B cell (primary cell): ENCODE measurements at regions not wholly inside any gene's neighbourhood (a gene's known extent, or its start where the extent isn't known, plus 50 kb on each side); places are given as distances from the start of the nearest gene placed in this dataset.

Experiments used
- ATAC-seq: fragments of 200-7000 bp; cut with Tn5 transposase; one replicate; pipeline ENCODE4 v1.10.0; 2021; ENCODE audit warnings: low read depth, mild to moderate bottlenecking, moderate number of reproducible peaks, moderate library complexity
- CTCF ChIA-PET: fragments of 350-600 bp; sonication (Branson Sonifier 250); formaldehyde crosslinking; loops from one replicate; lab custom pipeline; 2021; ENCODE audit warnings: antibody characterized with exemption, inconsistent platforms; lab: Charles Lee
- POLR2A ChIA-PET: fragments of 350-600 bp; sonication (Branson Sonifier 250); formaldehyde crosslinking; loops from one replicate; lab custom pipeline; 2021; ENCODE audit warnings: antibody characterized with exemption; lab: Charles Lee
- DNase-seq: peaks from one replicate; pipeline ENCODE4 v3.0.0; 2013
- H2AFZ ChIP-seq: 2 replicates; pipeline ENCODE4 v1.6.1; 2012; ENCODE audit warnings: mild to moderate bottlenecking, low read depth, low read length; ENCODE audit not compliant: insufficient read depth, poor library complexity, severe bottlenecking
- H3K27ac ChIP-seq, 2 donors: 1 replicate in 1 of 2; 2 replicates in 1 of 2; pipeline ENCODE4 v1.5.1; 2012 to 2013; ENCODE audit warnings: low read length in 2 of 2, mild to moderate bottlenecking in 2 of 2, moderate library complexity in 1 of 2
- H3K27me3 ChIP-seq, 4 experiments: fragments of 200-600 bp in 1 of 4; sonication (generic) in 1 of 4; replicated peaks in 1 of 4; 1 replicate in 2 of 4; 2 replicates in 2 of 4; pipeline versions ENCODE4 v1.6.1 to v1.7.0; 2013 to 2016; ENCODE audit warnings: low read length in 3 of 4, mild to moderate bottlenecking in 2 of 4, mixed read lengths in 1 of 4, moderate library complexity in 1 of 4; ENCODE audit not compliant: insufficient read depth in 4 of 4, control insufficient read depth in 3 of 4; ENCODE audit errors: control extremely low read depth in 1 of 4
- H3K36me3 ChIP-seq, 2 experiments: replicated peaks in 1 of 2; 1 replicate in 1 of 2; 2 replicates in 1 of 2; pipeline versions ENCODE4 v1.6.1 to v1.7.1; 2013; ENCODE audit warnings: low read length in 1 of 2; ENCODE audit not compliant: insufficient read depth in 2 of 2, control insufficient read depth in 1 of 2; ENCODE audit errors: control extremely low read depth in 1 of 2, extremely low read depth in 1 of 2
- H3K4me1 ChIP-seq, 2 donors: fragments of 200-600 bp in 1 of 2; sonication (generic) in 1 of 2; 1 replicate in 1 of 2; 2 replicates in 1 of 2; pipeline versions ENCODE4 v1.5.1 to v1.6.1; 2013 to 2017; ENCODE audit warnings: low read length in 2 of 2; ENCODE audit not compliant: control insufficient read depth in 2 of 2, insufficient read depth in 2 of 2
- H3K4me2 ChIP-seq: replicated peaks from 2 replicates; pipeline ENCODE3; 2012; ENCODE audit warnings: mild to moderate bottlenecking, low read depth, low read length; ENCODE audit not compliant: poor library complexity, severe bottlenecking
- H3K4me3 ChIP-seq, 5 experiments: fragments of 200-600 bp in 1 of 5; sonication (generic) in 1 of 5; 1 replicate in 3 of 5; 2 replicates in 2 of 5; pipeline versions ENCODE4 v1.5.1 to v1.7.0; 2011 to 2016; ENCODE audit warnings: low read length in 4 of 5, mild to moderate bottlenecking in 4 of 5, low read depth in 2 of 5, control low read depth in 1 of 5, moderate library complexity in 1 of 5; ENCODE audit not compliant: insufficient read depth in 1 of 5; ENCODE audit errors: control extremely low read depth in 1 of 5, extremely low read depth in 1 of 5
- H3K79me2 ChIP-seq: fragments of 200-600 bp; sonication (generic); one replicate; pipeline ENCODE4 v1.6.0; 2016; ENCODE audit warnings: low read length; ENCODE audit not compliant: control insufficient read depth, insufficient read depth
- H3K9ac ChIP-seq: fragments of 200-600 bp; sonication (generic); 2 replicates; pipeline ENCODE4 v1.6.1; 2017; ENCODE audit warnings: mild to moderate bottlenecking, low read length, moderate library complexity
- H3K9me3 ChIP-seq, 3 donors: one replicate each; pipeline versions ENCODE4 v1.6.1 to v1.7.1; 2013; ENCODE audit warnings: low read length in 2 of 3; ENCODE audit not compliant: control insufficient read depth in 2 of 3, insufficient read depth in 1 of 3; ENCODE audit errors: control extremely low read depth in 1 of 3
- H4K20me1 ChIP-seq: 2 replicates; pipeline ENCODE4 v1.6.0; 2012; ENCODE audit warnings: mild to moderate bottlenecking, low read length; ENCODE audit not compliant: insufficient read depth, control insufficient read depth, poor library complexity, severe bottlenecking
- H3K27ac Mint-ChIP-seq: one replicate; pipeline ENCODE4 v1.8.0; 2021; ENCODE audit warnings: mixed read lengths
- H3K27me3 Mint-ChIP-seq: one replicate; pipeline ENCODE4 v1.8.0; 2021; ENCODE audit warnings: mixed read lengths
- H3K4me1 Mint-ChIP-seq: one replicate; pipeline ENCODE4 v1.8.0; 2021; ENCODE audit warnings: mixed read lengths
- H3K4me3 Mint-ChIP-seq: one replicate; pipeline ENCODE4 v1.8.0; 2021; ENCODE audit warnings: mixed read lengths
- H3K9me3 Mint-ChIP-seq: one replicate; pipeline ENCODE4 v1.8.0; 2022; ENCODE audit warnings: mixed read lengths; ENCODE audit not compliant: insufficient read depth
- EZH2 ChIP-seq: IDR thresholded peaks from 2 replicates; pipeline ENCODE4 v1.6.1; 2012; ENCODE audit warnings: borderline replicate concordance, low read depth, mild to moderate bottlenecking, moderate library complexity, low read length; ENCODE audit not compliant: insufficient read depth, poor library complexity, severe bottlenecking
- WGBS: methylation state at CpG from one replicate; pipeline ENCODE4 v1.1.5; 2013; ENCODE audit warnings: missing lambda C conversion rate; ENCODE audit not compliant: insufficient coverage; 5-methylcytosine and 5-hydroxymethylcytosine counted together
- intact Hi-C: fragments of 100-400 bp; cut with micrococcal nuclease; formaldehyde crosslinking; loops from one replicate; pipeline ENCODE4 v1.10.0; 2022
- TF ChIP-seq, protein P1 (sequence below): fragments of 200-600 bp; IDR thresholded peaks from one replicate; pipeline ENCODE4 v1.8.0; 2022; ENCODE audit warnings: antibody characterized with exemption, mild to moderate bottlenecking

DNA sequence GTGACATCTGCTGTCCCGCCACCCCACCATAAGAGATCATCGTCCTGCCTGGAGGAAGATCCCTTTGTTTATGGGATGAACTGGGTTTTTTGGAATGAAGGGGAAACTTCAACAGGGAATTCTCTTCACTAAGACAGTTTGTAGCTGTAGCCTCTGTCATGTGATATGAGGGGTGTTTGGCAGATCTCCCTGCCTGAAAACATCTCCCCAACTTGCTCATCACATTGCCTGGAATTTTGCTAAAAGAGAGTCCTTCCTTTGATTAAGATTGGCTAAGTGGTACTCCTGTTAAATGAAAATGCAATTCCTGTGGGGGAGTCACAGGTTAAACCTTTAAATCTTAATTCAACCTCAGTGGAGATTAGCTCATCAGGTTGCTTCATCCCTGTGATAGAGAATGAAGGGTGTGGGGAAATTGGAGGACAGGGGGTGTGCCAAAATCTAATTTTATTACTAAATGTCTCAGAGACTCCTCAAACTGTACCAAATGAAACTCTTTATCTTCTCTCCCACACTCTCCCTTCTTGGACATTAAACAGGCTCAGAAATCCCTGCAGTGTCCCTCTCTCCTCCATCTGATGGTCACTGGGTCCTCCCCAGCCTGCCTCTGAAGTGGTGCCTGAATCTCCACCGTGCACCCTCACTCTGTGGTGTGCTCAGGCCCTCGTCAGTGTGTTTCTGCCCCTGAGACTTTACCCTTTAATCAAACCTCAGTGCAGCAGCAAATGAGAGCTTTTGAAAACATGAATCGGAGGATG, 54.8 kb downstream of the IER5 start:
- Histone ChIP-seq H3K79me2 (peaks cover 5% of the 10 kb centered on the region), H3K36me3 (no peaks in the 10 kb centered on the region), H3K4me1 (peaks cover 35 to 38% of the 10 kb centered on the region in 2 donors), H3K27me3 (no peaks in the 10 kb centered on the region), H3K9ac (no peak overlapping the region), H3K4me3 (no peak overlapping the region), H3K27ac (no peak overlapping the region), H3K4me2 (no peak overlapping the region), H3K9me3 (no peaks in the 10 kb centered on the region), H2AFZ (no peak overlapping the region), H4K20me1 (no peaks in the 10 kb centered on the region)
- H3K4me1 Mint-ChIP-seq = peaks cover 48% of the 10 kb centered on the region
- H3K27ac Mint-ChIP-seq = no peak overlapping the region
- DNase-seq (no peak), ATAC-seq (no peak)
- POLR2A ChIA-PET = interaction anchor here (1.3 to 4.0 kb wide), 3 partner anchors 15 to 59 kb away, joined by 3 to 48 read pairs (median 11); partner anchors contain the start of gene IER5
- no peak for TF ChIP-seq EZH2
- TF ChIP-seq, protein P1, sequence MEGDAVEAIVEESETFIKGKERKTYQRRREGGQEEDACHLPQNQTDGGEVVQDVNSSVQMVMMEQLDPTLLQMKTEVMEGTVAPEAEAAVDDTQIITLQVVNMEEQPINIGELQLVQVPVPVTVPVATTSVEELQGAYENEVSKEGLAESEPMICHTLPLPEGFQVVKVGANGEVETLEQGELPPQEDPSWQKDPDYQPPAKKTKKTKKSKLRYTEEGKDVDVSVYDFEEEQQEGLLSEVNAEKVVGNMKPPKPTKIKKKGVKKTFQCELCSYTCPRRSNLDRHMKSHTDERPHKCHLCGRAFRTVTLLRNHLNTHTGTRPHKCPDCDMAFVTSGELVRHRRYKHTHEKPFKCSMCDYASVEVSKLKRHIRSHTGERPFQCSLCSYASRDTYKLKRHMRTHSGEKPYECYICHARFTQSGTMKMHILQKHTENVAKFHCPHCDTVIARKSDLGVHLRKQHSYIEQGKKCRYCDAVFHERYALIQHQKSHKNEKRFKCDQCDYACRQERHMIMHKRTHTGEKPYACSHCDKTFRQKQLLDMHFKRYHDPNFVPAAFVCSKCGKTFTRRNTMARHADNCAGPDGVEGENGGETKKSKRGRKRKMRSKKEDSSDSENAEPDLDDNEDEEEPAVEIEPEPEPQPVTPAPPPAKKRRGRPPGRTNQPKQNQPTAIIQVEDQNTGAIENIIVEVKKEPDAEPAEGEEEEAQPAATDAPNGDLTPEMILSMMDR = no peak
- intact Hi-C loops = loop anchor here (2.0 kb wide), 1 partner anchor 260 kb away; no protein-coding TSS in a partner anchor
- no peaks in the 10 kb centered on the region for H3K27me3 Mint-ChIP-seq
- H3K4me3 Mint-ChIP-seq = no peak overlapping the region
- no peaks in the 10 kb centered on the region for H3K9me3 Mint-ChIP-seq
- CTCF ChIA-PET = interaction anchor here (0.7 to 20.8 kb wide), 29 partner anchors 9 to 281 kb away, joined by 3 to 672 read pairs (median 10); partner anchors contain the start of genes IER5 and MR1
- WGBS = 66% methylated on average over 2 of the region's 5 CpGs

DNA sequence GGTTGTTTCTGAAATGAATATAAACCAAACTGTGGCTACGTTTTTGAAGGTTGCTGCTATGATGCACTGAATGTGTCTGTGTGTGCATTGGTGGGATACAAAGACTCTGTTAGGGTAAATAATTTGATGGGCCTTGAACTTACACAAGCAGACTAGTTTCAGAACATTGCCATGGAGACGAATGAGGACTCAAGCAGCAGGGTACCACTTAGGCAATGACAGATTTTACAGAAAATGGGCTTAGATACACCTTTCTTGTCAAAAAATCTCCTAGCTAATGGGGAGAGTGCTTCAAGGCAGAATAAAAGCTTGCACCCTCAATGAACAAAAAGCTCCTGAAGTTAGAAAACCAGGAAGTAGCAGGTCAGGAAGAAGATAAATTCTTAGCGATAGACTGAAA, 55.7 kb downstream of the IER5 start:
- H3K9ac ChIP-seq = no peak overlapping the region
- no peaks in the 10 kb centered on the region for H3K9me3 ChIP-seq
- no peak for DNase-seq
- H3K4me3 ChIP-seq = no peak overlapping the region
- H3K27ac ChIP-seq = no peak overlapping the region
- H3K79me2 ChIP-seq = peaks cover 5% of the 10 kb centered on the region
- intact Hi-C loops = no loop called here
- H3K36me3 ChIP-seq = no peaks in the 10 kb centered on the region
- H3K4me2 ChIP-seq = no peak overlapping the region
- H3K9me3 Mint-ChIP-seq = no peaks in the 10 kb centered on the region
- no peak overlapping the region for H3K27ac Mint-ChIP-seq
- ChIA-PET CTCF (interaction anchor here (0.7 to 20.8 kb wide), 13 partner anchors 8 to 262 kb away, joined by 3 to 672 read pairs (median 37); partner anchors contain the start of genes IER5 and MR1), POLR2A (interaction anchor here (0.8 to 4.0 kb wide), 2 partner anchors 54 to 60 kb away, joined by 3 to 11 read pairs; no protein-coding TSS in a partner anchor)
- no peaks in the 10 kb centered on the region for H3K27me3 ChIP-seq
- no peak overlapping the region for H2AFZ ChIP-seq
- H3K4me1 Mint-ChIP-seq = peaks cover 48% of the 10 kb centered on the region
- H4K20me1 ChIP-seq = no peaks in the 10 kb centered on the region
- no peaks in the 10 kb centered on the region for H3K27me3 Mint-ChIP-seq
- H3K4me3 Mint-ChIP-seq = no peak overlapping the region
- peaks cover 43 to 45% of the 10 kb centered on the region in 2 donors for H3K4me1 ChIP-seq
- ATAC-seq = no peak
- WGBS = 38% methylated on average over 1 of the region's 3 CpGs
- no peak for TF ChIP-seq EZH2
- TF ChIP-seq, protein P1 = no peak
